Testis (tissue), 2 donors: ENCODE measurements at regions not wholly inside any gene's neighbourhood (a gene's known extent, or its start where the extent isn't known, plus 50 kb on each side); places are given as distances from the start of the nearest gene placed in this dataset.

ENCODE experiments used
- DNase-seq: peaks from one replicate; pipeline ENCODE4 v3.0.0-alpha.2; 2019
- H3K27ac ChIP-seq, 2 donors: fragments of 200-600 bp; sonication (generic); one replicate each; pipeline ENCODE4 v1.5.1; 2019
- H3K27me3 ChIP-seq: fragments of 200-600 bp; sonication (generic); one replicate; pipeline ENCODE4 v1.5.1; 2019
- H3K36me3 ChIP-seq: fragments of 200-600 bp; sonication (generic); one replicate; pipeline ENCODE4 v1.5.1; 2017; ENCODE audit warnings: low read depth; ENCODE audit errors: missing control alignments
- H3K4me1 ChIP-seq: fragments of 200-600 bp; sonication (generic); one replicate; pipeline ENCODE4 v1.5.1; 2019
- H3K4me3 ChIP-seq, 2 donors: fragments of 200-600 bp; sonication (generic); one replicate each; pipeline ENCODE4 v1.5.1; 2017 to 2019
- H3K9me3 ChIP-seq: fragments of 200-600 bp; sonication (generic); one replicate; pipeline ENCODE4 v1.5.1; 2017
- CTCF ChIP-seq, 3 experiments: fragments of 450-650 bp in 2 of 3; fragments of 200-600 bp in 1 of 3; sonication (generic) in 1 of 3; IDR thresholded peaks; one replicate each; pipeline ENCODE4 v1.5.1; 2016 to 2019; ENCODE audit warnings: antibody characterized with exemption in 3 of 3, mild to moderate bottlenecking in 2 of 3, moderate library complexity in 1 of 3
- POLR2A ChIP-seq: fragments of 450-650 bp; IDR thresholded peaks from one replicate; pipeline ENCODE4 v1.6.1; 2017; ENCODE audit warnings: antibody characterized with exemption, mild to moderate bottlenecking, moderate library complexity
- WGBS, 2 donors: methylation state at CpG; one replicate each; pipeline ENCODE4 v1.1.5; 2018; 5-methylcytosine and 5-hydroxymethylcytosine counted together
- intact Hi-C: fragments of 100-400 bp; cut with DNase I; formaldehyde crosslinking; loops from one replicate; pipeline ENCODE4 v1.15.1; 2023; ENCODE audit warnings: low total_unique reads

GRCh38 chr22:49154433-49154832 is 673.2 kb downstream of the BRD1 start:
- H3K9me3 ChIP-seq, result no peaks in the 10 kb centered on the region
- H3K36me3 ChIP-seq, result no peaks in the 10 kb centered on the region
- no peak overlapping the region for H3K27ac ChIP-seq
- no peaks in the 10 kb centered on the region for H3K4me1 ChIP-seq
- no peak overlapping the region for H3K4me3 ChIP-seq
- intact Hi-C loops, result no loop called here
- WGBS, 2 donors, result 74 to 82% methylated on average over 16 to 18 of the region's 18 CpGs
- H3K27me3 ChIP-seq, result no peaks in the 10 kb centered on the region
- no peak for DNase-seq
- TF ChIP-seq CTCF (IDR thresholded peaks at IDR 0.05) (no peak), POLR2A (no peak)

- no peaks in the 10 kb centered on the region for H3K27me3 ChIP-seq
- 82 to 96% methylated on average over 4 to 11 of the region's 11 CpGs for WGBS, 2 donors
These were observed 673.8 kb downstream of the BRD1 start for GRCh38 chr22:49153921-49154320.

GRCh38 chr22:49152939-49153770 is 674.5 kb downstream of the BRD1 start:
- no peaks in the 10 kb centered on the region for H3K9me3 ChIP-seq
- TF ChIP-seq CTCF (IDR thresholded peaks at IDR 0.05), result no peak
- TF ChIP-seq POLR2A, result no peak
- no peaks in the 10 kb centered on the region for H3K27me3 ChIP-seq
- no peaks in the 10 kb centered on the region for H3K4me1 ChIP-seq
- no peak for DNase-seq
- intact Hi-C loops, result no loop called here
- 82 to 85% methylated on average over 2 to 18 of the region's 20 CpGs for WGBS, 2 donors
- no peaks in the 10 kb centered on the region for H3K36me3 ChIP-seq
- H3K4me3 ChIP-seq, result no peak overlapping the region
- H3K27ac ChIP-seq, result no peak overlapping the region

More at GRCh38 chr22:49153921-49154320, 673.8 kb downstream of the BRD1 start:
- TF ChIP-seq CTCF (IDR thresholded peaks at IDR 0.05), result no peak
- no peak for TF ChIP-seq POLR2A
- Histone ChIP-seq H3K9me3 (no peaks in the 10 kb centered on the region), H3K4me3 (no peak overlapping the region), H3K36me3 (no peaks in the 10 kb centered on the region), H3K4me1 (no peaks in the 10 kb centered on the region), H3K27ac (no peak overlapping the region)
- intact Hi-C loops, result no loop called here
- no peak for DNase-seq

GRCh38 chr22:49152127-49152938 is 675.3 kb downstream of the BRD1 start:
- no peak for TF ChIP-seq POLR2A
- no peak for TF ChIP-seq CTCF (IDR thresholded peaks at IDR 0.05)
- H3K9me3 ChIP-seq, result no peaks in the 10 kb centered on the region
- no peaks in the 10 kb centered on the region for H3K27me3 ChIP-seq
- intact Hi-C loops, result no loop called here
- WGBS, 2 donors, result 35 to 43% methylated on average over 6 to 13 of the region's 13 CpGs
- no peak overlapping the region for H3K4me3 ChIP-seq
- DNase-seq, result no peak
- H3K36me3 ChIP-seq, result no peaks in the 10 kb centered on the region
- no peak overlapping the region for H3K27ac ChIP-seq
- no peaks in the 10 kb centered on the region for H3K4me1 ChIP-seq
